ENCODE measurements at regions not wholly inside any gene's neighbourhood (a gene's known extent, or its start where the extent isn't known, plus 50 kb on each side); places are given as distances from the start of the nearest gene placed in this dataset.
"Not testable (repeated sequence)": the region's sequence is repeated elsewhere in the genome, so short reads cannot be mapped to it uniquely, and the experiment has no call there.

GRCh38 chr19:29001597-29002245 is 211.2 kb downstream of the UQCRFS1 start:
- DNase-seq (no peak), ATAC-seq (ENCODE audit: low read depth) (no peak)
- H3K27me3 Mint-ChIP-seq, result no peaks in the 10 kb centered on the region
- H3K4me3 Mint-ChIP-seq, result no peak overlapping the region
- no peak for TF ChIP-seq CTCF (IDR thresholded peaks at IDR 0.05)
- POLR2A ChIA-PET, result no interaction called here
- no peaks in the 10 kb centered on the region for H3K36me3 Mint-ChIP-seq (ENCODE audit: low read depth)
- peaks cover 13% of the 10 kb centered on the region for H3K9me3 Mint-ChIP-seq
- CTCF ChIA-PET, result no interaction called here
- no peaks in the 10 kb centered on the region for H3K4me1 Mint-ChIP-seq
- intact Hi-C loops (cut with micrococcal nuclease), result no loop called here
- no peak overlapping the region for H3K27ac Mint-ChIP-seq

- H3K27ac Mint-ChIP-seq, result no peak overlapping the region
Measured at GRCh38 chr19:29001141-29001581, 211.8 kb downstream of the UQCRFS1 start.

GRCh38 chr19:28999724-29000433 is 213.1 kb downstream of the UQCRFS1 start:
- TF ChIP-seq CTCF (IDR thresholded peaks at IDR 0.05), result no peak
- DNase-seq (no peak), ATAC-seq (ENCODE audit: low read depth) (no peak)
- Mint-ChIP-seq H3K4me3 (no peak overlapping the region), H3K27me3 (no peaks in the 10 kb centered on the region), H3K27ac (no peak overlapping the region), H3K36me3 (ENCODE audit: low read depth) (no peaks in the 10 kb centered on the region), H3K9me3 (peaks cover 20% of the 10 kb centered on the region), H3K4me1 (no peaks in the 10 kb centered on the region)
- intact Hi-C loops (cut with micrococcal nuclease), result no loop called here
- ChIA-PET CTCF (no interaction called here), POLR2A (no interaction called here)

More at GRCh38 chr19:29001141-29001581, 211.8 kb downstream of the UQCRFS1 start:
- no peak for ATAC-seq (ENCODE audit: low read depth)
- no peaks in the 10 kb centered on the region for H3K4me1 Mint-ChIP-seq
- TF ChIP-seq CTCF (IDR thresholded peaks at IDR 0.05), result no peak
- H3K36me3 Mint-ChIP-seq (ENCODE audit: low read depth), result no peaks in the 10 kb centered on the region
- peaks cover 17% of the 10 kb centered on the region for H3K9me3 Mint-ChIP-seq
- CTCF ChIA-PET, result no interaction called here
- intact Hi-C loops (cut with micrococcal nuclease), result no loop called here
- POLR2A ChIA-PET, result no interaction called here
- H3K27me3 Mint-ChIP-seq, result no peaks in the 10 kb centered on the region
- H3K4me3 Mint-ChIP-seq, result no peak overlapping the region
- no peak for DNase-seq

- Mint-ChIP-seq H3K27me3 (no peaks in the 10 kb centered on the region), H3K4me1 (no peaks in the 10 kb centered on the region), H3K36me3 (ENCODE audit: low read depth) (no peaks in the 10 kb centered on the region), H3K9me3 (peaks cover 23% of the 10 kb centered on the region), H3K4me3 (no peak overlapping the region), H3K27ac (no peak overlapping the region)
- POLR2A ChIA-PET, result no interaction called here
- ATAC-seq (ENCODE audit: low read depth) (no peak), DNase-seq (no peak)
- intact Hi-C loops (cut with micrococcal nuclease), result no loop called here
- no peak for TF ChIP-seq CTCF (IDR thresholded peaks at IDR 0.05)
- CTCF ChIA-PET, result no interaction called here
Measured at GRCh38 chr19:28998974-28999373, 214.0 kb downstream of the UQCRFS1 start.

- H3K9me3 Mint-ChIP-seq, result peaks cover 31% of the 10 kb centered on the region
- H3K27ac Mint-ChIP-seq; H3K4me3 Mint-ChIP-seq; H3K36me3 Mint-ChIP-seq (ENCODE audit: low read depth); POLR2A ChIA-PET; CTCF ChIA-PET; DNase-seq; H3K4me1 Mint-ChIP-seq; H3K27me3 Mint-ChIP-seq; ATAC-seq (ENCODE audit: low read depth); intact Hi-C loops (cut with micrococcal nuclease): not testable (repeated sequence)
Measured at GRCh38 chr19:28997866-28998265, 215.1 kb downstream of the UQCRFS1 start.
